ENCODE measurements at regions not wholly inside any gene's neighbourhood (a gene's known extent, or its start where the extent isn't known, plus 50 kb on each side); places are given as distances from the start of the nearest gene placed in this dataset.

DNA sequence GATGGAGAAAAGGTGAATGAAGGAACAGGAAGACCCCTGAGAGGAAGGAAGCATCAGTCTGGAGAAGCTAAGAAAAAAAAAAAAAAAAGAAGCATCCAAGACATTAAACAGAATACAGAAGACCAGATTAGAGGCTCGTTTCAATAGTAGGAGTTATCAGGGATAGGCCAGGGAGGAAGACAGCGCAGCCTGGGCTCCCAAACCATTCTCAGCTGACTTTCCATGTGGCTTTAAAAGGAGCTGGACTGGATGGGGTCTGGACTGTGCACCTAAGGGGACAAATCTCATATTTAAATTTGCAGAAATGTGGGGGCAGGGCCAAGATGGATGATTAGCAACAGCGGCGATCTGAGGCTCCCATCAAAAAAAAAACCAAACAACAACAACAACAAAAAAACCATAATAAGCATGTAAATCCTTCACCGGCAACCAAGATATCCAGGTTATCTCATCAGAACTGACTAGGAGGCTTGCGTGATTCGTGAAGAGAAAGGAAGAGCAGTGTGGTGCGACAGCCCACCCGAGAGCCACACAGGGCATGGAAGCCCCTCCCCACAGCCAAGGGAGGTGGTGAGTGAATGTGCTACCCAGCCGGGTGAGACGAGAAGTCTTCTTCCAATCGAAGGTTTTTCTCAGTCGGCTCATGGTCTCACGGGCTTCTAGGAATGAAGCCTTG, 114.9 kb upstream of the ADAMTS16 start:
- Histone ChIP-seq H3K4me2 (no peak overlapping the region), H3K36me3 (ENCODE audit: insufficient read depth) (no peaks in the 10 kb centered on the region), H3K27ac (ENCODE audit: low read depth) (no peak overlapping the region), H3K4me3 (no peak overlapping the region), H3K4me1 (ENCODE audit: insufficient read depth) (peaks cover 4% of the 10 kb centered on the region), H4K20me1 (replicated peaks; ENCODE audit: insufficient read depth) (no peaks in the 10 kb centered on the region), H2AFZ (peak overlapping the region; percentile 93), H3K9me2 (ENCODE audit: insufficient read depth) (0 out of 2 replicates have a peak, but pooled peaks cover 6% of the 10 kb centered on the region), H3F3A (replicated peaks; ENCODE audit: low read depth) (no peaks in the 10 kb centered on the region), H3K27me3 (ENCODE audit: insufficient read depth) (no peaks in the 10 kb centered on the region), H3K79me2 (replicated peaks; ENCODE audit: insufficient read depth) (no peaks in the 10 kb centered on the region)
- DNase-seq (ENCODE audit: low spot score) (no peak), ATAC-seq (no peak)
- no peaks in the 10 kb centered on the region for H3K9me3 Mint-ChIP-seq
- no peaks in the 10 kb centered on the region for H3K36me3 Mint-ChIP-seq (ENCODE audit: low read depth)
- TF ChIP-seq, protein P1, sequence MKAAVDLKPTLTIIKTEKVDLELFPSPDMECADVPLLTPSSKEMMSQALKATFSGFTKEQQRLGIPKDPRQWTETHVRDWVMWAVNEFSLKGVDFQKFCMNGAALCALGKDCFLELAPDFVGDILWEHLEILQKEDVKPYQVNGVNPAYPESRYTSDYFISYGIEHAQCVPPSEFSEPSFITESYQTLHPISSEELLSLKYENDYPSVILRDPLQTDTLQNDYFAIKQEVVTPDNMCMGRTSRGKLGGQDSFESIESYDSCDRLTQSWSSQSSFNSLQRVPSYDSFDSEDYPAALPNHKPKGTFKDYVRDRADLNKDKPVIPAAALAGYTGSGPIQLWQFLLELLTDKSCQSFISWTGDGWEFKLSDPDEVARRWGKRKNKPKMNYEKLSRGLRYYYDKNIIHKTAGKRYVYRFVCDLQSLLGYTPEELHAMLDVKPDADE (IDR thresholded peaks at IDR 0.05) = no peak
- TF ChIP-seq POLR2AphosphoS5 (IDR thresholded peaks at IDR 0.05; ENCODE audit: low read depth) (no peak), JUNB (IDR thresholded peaks at IDR 0.05; ENCODE audit: unreplicated experiment) (no peak), EZH2 (IDR thresholded peaks at IDR 0.05; ENCODE audit: low read depth, unreplicated experiment) (no peak), ZNF114 (CRISPR knock-in tag; IDR thresholded peaks at IDR 0.05) (no peak)
- TF ChIP-seq, protein P2, sequence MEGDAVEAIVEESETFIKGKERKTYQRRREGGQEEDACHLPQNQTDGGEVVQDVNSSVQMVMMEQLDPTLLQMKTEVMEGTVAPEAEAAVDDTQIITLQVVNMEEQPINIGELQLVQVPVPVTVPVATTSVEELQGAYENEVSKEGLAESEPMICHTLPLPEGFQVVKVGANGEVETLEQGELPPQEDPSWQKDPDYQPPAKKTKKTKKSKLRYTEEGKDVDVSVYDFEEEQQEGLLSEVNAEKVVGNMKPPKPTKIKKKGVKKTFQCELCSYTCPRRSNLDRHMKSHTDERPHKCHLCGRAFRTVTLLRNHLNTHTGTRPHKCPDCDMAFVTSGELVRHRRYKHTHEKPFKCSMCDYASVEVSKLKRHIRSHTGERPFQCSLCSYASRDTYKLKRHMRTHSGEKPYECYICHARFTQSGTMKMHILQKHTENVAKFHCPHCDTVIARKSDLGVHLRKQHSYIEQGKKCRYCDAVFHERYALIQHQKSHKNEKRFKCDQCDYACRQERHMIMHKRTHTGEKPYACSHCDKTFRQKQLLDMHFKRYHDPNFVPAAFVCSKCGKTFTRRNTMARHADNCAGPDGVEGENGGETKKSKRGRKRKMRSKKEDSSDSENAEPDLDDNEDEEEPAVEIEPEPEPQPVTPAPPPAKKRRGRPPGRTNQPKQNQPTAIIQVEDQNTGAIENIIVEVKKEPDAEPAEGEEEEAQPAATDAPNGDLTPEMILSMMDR (conservative IDR thresholded peaks at IDR 0.05; ENCODE audit: low read depth in 2 of 2) = no peak
- TF ChIP-seq, protein P3, sequence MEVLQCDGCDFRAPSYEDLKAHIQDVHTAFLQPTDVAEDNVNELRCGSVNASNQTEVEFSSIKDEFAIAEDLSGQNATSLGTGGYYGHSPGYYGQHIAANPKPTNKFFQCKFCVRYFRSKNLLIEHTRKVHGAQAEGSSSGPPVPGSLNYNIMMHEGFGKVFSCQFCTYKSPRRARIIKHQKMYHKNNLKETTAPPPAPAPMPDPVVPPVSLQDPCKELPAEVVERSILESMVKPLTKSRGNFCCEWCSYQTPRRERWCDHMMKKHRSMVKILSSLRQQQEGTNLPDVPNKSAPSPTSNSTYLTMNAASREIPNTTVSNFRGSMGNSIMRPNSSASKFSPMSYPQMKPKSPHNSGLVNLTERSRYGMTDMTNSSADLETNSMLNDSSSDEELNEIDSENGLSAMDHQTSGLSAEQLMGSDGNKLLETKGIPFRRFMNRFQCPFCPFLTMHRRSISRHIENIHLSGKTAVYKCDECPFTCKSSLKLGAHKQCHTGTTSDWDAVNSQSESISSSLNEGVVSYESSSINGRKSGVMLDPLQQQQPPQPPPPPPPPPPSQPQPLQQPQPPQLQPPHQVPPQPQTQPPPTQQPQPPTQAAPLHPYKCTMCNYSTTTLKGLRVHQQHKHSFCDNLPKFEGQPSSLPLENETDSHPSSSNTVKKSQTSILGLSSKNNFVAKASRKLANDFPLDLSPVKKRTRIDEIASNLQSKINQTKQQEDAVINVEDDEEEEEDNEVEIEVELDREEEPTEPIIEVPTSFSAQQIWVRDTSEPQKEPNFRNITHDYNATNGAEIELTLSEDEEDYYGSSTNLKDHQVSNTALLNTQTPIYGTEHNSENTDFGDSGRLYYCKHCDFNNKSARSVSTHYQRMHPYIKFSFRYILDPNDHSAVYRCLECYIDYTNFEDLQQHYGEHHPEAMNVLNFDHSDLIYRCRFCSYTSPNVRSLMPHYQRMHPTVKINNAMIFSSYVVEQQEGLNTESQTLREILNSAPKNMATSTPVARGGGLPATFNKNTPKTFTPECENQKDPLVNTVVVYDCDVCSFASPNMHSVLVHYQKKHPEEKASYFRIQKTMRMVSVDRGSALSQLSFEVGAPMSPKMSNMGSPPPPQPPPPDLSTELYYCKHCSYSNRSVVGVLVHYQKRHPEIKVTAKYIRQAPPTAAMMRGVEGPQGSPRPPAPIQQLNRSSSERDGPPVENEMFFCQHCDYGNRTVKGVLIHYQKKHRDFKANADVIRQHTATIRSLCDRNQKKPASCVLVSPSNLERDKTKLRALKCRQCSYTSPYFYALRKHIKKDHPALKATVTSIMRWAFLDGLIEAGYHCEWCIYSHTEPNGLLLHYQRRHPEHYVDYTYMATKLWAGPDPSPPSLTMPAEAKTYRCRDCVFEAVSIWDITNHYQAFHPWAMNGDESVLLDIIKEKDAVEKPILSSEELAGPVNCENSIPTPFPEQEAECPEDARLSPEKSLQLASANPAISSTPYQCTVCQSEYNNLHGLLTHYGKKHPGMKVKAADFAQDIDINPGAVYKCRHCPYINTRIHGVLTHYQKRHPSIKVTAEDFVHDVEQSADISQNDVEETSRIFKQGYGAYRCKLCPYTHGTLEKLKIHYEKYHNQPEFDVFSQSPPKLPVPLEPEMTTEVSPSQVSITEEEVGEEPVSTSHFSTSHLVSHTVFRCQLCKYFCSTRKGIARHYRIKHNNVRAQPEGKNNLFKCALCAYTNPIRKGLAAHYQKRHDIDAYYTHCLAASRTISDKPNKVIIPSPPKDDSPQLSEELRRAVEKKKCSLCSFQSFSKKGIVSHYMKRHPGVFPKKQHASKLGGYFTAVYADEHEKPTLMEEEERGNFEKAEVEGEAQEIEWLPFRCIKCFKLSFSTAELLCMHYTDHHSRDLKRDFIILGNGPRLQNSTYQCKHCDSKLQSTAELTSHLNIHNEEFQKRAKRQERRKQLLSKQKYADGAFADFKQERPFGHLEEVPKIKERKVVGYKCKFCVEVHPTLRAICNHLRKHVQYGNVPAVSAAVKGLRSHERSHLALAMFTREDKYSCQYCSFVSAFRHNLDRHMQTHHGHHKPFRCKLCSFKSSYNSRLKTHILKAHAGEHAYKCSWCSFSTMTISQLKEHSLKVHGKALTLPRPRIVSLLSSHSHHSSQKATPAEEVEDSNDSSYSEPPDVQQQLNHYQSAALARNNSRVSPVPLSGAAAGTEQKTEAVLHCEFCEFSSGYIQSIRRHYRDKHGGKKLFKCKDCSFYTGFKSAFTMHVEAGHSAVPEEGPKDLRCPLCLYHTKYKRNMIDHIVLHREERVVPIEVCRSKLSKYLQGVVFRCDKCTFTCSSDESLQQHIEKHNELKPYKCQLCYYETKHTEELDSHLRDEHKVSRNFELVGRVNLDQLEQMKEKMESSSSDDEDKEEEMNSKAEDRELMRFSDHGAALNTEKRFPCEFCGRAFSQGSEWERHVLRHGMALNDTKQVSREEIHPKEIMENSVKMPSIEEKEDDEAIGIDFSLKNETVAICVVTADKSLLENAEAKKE (CRISPR knock-in tag; IDR thresholded peaks at IDR 0.05) = no peak
- no peaks in the 10 kb centered on the region for H3K27me3 Mint-ChIP-seq (ENCODE audit: insufficient read depth, low read depth, poor library complexity)
- H3K27ac Mint-ChIP-seq = no peak overlapping the region
- H3K4me3 Mint-ChIP-seq = no peak overlapping the region
- H3K4me1 Mint-ChIP-seq = peaks cover 10% of the 10 kb centered on the region

Measured in GM23338 (cell line).